OCI-LY3 (cell line): ENCODE measurements at regions not wholly inside any gene's neighbourhood (a gene's known extent, or its start where the extent isn't known, plus 50 kb on each side); places are given as distances from the start of the nearest gene placed in this dataset.

Experiments used
- EZH2phosphoT487 ChIP-seq: fragments of 200-600 bp; shearing (Covaris generic); IDR thresholded peaks from 2 replicates; pipeline ENCODE4 v1.6.1; 2018; ENCODE audit warnings: antibody characterized with exemption, mixed run types, low read depth
- TF ChIP-seq, protein P1 (sequence below): fragments of 200-600, 300-600 bp; sonication (generic); IDR thresholded peaks from 2 replicates; pipeline ENCODE4 v1.5.1; 2014; ENCODE audit warnings: antibody characterized with exemption, low read length, low read depth

DNA sequence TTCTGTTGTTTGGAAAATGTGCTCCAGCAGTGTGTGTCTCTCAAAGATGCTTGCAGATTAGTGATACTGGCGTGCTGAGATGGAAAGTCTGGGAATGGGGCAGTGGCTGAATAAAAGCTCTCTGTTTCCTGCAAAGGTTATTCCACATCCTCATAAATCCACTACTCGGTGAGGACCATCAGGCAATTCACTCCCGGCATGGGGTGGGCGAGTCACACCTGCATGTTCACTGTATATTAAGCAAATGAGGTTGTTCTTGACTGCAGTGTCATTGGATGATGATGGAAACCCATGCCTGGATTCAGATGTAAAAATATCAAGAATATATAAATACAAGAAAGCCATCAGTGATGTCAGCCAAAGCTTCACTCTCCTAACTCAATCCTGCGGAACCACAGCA lies 65.4 kb upstream of the DSCAM start:
- TF ChIP-seq, protein P1, sequence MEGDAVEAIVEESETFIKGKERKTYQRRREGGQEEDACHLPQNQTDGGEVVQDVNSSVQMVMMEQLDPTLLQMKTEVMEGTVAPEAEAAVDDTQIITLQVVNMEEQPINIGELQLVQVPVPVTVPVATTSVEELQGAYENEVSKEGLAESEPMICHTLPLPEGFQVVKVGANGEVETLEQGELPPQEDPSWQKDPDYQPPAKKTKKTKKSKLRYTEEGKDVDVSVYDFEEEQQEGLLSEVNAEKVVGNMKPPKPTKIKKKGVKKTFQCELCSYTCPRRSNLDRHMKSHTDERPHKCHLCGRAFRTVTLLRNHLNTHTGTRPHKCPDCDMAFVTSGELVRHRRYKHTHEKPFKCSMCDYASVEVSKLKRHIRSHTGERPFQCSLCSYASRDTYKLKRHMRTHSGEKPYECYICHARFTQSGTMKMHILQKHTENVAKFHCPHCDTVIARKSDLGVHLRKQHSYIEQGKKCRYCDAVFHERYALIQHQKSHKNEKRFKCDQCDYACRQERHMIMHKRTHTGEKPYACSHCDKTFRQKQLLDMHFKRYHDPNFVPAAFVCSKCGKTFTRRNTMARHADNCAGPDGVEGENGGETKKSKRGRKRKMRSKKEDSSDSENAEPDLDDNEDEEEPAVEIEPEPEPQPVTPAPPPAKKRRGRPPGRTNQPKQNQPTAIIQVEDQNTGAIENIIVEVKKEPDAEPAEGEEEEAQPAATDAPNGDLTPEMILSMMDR: no peak
- no peak for TF ChIP-seq EZH2phosphoT487
